Choroid plexus epithelial cell (primary cell): ENCODE measurements at regions not wholly inside any gene's neighbourhood (a gene's known extent, or its start where the extent isn't known, plus 50 kb on each side); places are given as distances from the start of the nearest gene placed in this dataset.
"Not testable (repeated sequence)": the region's sequence is repeated elsewhere in the genome, so short reads cannot be mapped to it uniquely, and the experiment has no call there.

ENCODE experiments used
- DNase-seq: peaks from one replicate; pipeline ENCODE4 v3.0.0-alpha.2; 2010; ENCODE audit warnings: low read depth
- H3K4me3 ChIP-seq: 2 replicates; pipeline ENCODE4 v1.5.1; 2011; ENCODE audit warnings: low read depth, mild to moderate bottlenecking, control low read depth, low read length, moderate library complexity
- CTCF ChIP-seq: conservative IDR thresholded peaks from 2 replicates; pipeline ENCODE4 v1.5.1; 2011; ENCODE audit warnings: low read depth, mild to moderate bottlenecking, control low read depth, inconsistent platforms, low read length, moderate library complexity

GRCh38 chr13:70516226-70516625 lies 408.0 kb upstream of the KLHL1 start:
- DNase-seq, result no peak
- TF ChIP-seq CTCF, result no peak
- no peak overlapping the region for H3K4me3 ChIP-seq

GRCh38 chr13:70511861-70512417 lies 403.7 kb upstream of the KLHL1 start:
- not testable (repeated sequence) for DNase-seq, H3K4me3 ChIP-seq

- H3K4me3 ChIP-seq, result no peak overlapping the region
- no peak for DNase-seq
- no peak for TF ChIP-seq CTCF
Measured at GRCh38 chr13:70505809-70506208, 397.6 kb upstream of the KLHL1 start.

- no peak overlapping the region for H3K4me3 ChIP-seq
- DNase-seq, result no peak
- TF ChIP-seq CTCF, result no peak
Measured at GRCh38 chr13:70502944-70503343, 394.7 kb upstream of the KLHL1 start.

GRCh38 chr13:70490320-70490935 lies 382.2 kb upstream of the KLHL1 start:
- no peak for DNase-seq
- H3K4me3 ChIP-seq, result no peak overlapping the region
- TF ChIP-seq CTCF, result no peak

GRCh38 chr13:70484931-70485330 lies 376.7 kb upstream of the KLHL1 start:
- no peak for DNase-seq
- no peak for TF ChIP-seq CTCF
- no peak overlapping the region for H3K4me3 ChIP-seq

- no peak overlapping the region for H3K4me3 ChIP-seq
- no peak for DNase-seq
- no peak for TF ChIP-seq CTCF
Measured at GRCh38 chr13:70483599-70484276, 375.5 kb upstream of the KLHL1 start.
